HG02571 (cell line): ENCODE measurements at regions not wholly inside any gene's neighbourhood (a gene's known extent, or its start where the extent isn't known, plus 50 kb on each side); places are given as distances from the start of the nearest gene placed in this dataset.

Source experiments
- ATAC-seq: cut with Tn5 transposase; IDR thresholded peaks from one replicate; pipeline ENCODE4 v1.9.1; 2021; ENCODE audit warnings: mild to moderate bottlenecking, moderate library complexity; ENCODE audit not compliant: unreplicated experiment

GRCh38 chr2:42851740-42852250, 59.4 kb upstream of the HAAO start:
- ATAC-seq: no peak

GRCh38 chr2:42851186-42851585, 58.8 kb upstream of the HAAO start:
- no peak for ATAC-seq

GRCh38 chr2:42850016-42850805, 57.8 kb upstream of the HAAO start:
- no peak for ATAC-seq

- no peak for ATAC-seq
Observed at GRCh38 chr2:42849311-42849710, 56.9 kb upstream of the HAAO start.

- no peak for ATAC-seq
Observed at GRCh38 chr2:42848726-42849290, 56.4 kb upstream of the HAAO start.

GRCh38 chr2:42848265-42848664, 55.9 kb upstream of the HAAO start:
- ATAC-seq: no peak

- ATAC-seq: no peak
Observed at GRCh38 chr2:42847596-42848151, 55.3 kb upstream of the HAAO start.

- ATAC-seq: no peak
Observed at GRCh38 chr2:42846932-42847595, 54.7 kb upstream of the HAAO start.

GRCh38 chr2:42846026-42846425, 53.6 kb upstream of the HAAO start:
- no peak for ATAC-seq

- no peak for ATAC-seq
Observed at GRCh38 chr2:42844901-42845821, 52.8 kb upstream of the HAAO start.

- no peak for ATAC-seq
Observed at GRCh38 chr2:42844366-42844765, 52.0 kb upstream of the HAAO start.

- ATAC-seq: no peak
Observed at GRCh38 chr2:42843611-42844010, 51.2 kb upstream of the HAAO start.

GRCh38 chr2:42843131-42843530, 50.7 kb upstream of the HAAO start:
- no peak for ATAC-seq

- ATAC-seq: no peak
Observed at GRCh38 chr2:42842466-42842865, 50.1 kb upstream of the HAAO start.
